Stomach (tissue), 8 donors: ENCODE measurements at regions not wholly inside any gene's neighbourhood (a gene's known extent, or its start where the extent isn't known, plus 50 kb on each side); places are given as distances from the start of the nearest gene placed in this dataset.

Experiments used
- DNase-seq, 2 donors: peaks; one replicate each; pipeline versions ENCODE4 v3.0.0 to v3.0.0-alpha.2; 2013 to 2019
- H3K27ac ChIP-seq, 5 donors: fragments of 200-600 bp in 4 of 5; sonication (generic) in 4 of 5; one replicate each; pipeline ENCODE4 v1.5.1; 2013 to 2019; ENCODE audit warnings: mild to moderate bottlenecking in 1 of 5, moderate library complexity in 1 of 5
- H3K27me3 ChIP-seq, 3 donors: fragments of 200-600 bp; sonication (generic); one replicate each; pipeline ENCODE4 v1.5.1; 2017 to 2019; ENCODE audit warnings: mixed run types in 1 of 3
- H3K36me3 ChIP-seq, 4 donors: fragments of 200-600 bp; sonication (generic); 1 replicate in 3 of 4; 2 replicates in 1 of 4; pipeline ENCODE4 v1.5.1; 2016 to 2019
- H3K4me1 ChIP-seq, 4 donors: fragments of 200-600 bp; sonication (generic); one replicate each; pipeline ENCODE4 v1.5.1; 2016 to 2019
- H3K4me3 ChIP-seq, 4 donors: fragments of 200-600 bp; sonication (generic) in 3 of 4; one replicate each; pipeline ENCODE4 v1.5.1; 2016 to 2019; ENCODE audit warnings: mild to moderate bottlenecking in 1 of 4
- H3K9me3 ChIP-seq, 4 donors: fragments of 200-600 bp; sonication (generic); one replicate each; pipeline ENCODE4 v1.5.1; 2016 to 2019
- CTCF ChIP-seq, 7 experiments: fragments of 450-650 bp in 4 of 7; fragments of 200-600 bp in 3 of 7; sonication (generic) in 3 of 7; IDR thresholded peaks; one replicate each; pipeline ENCODE4 v1.5.1; 2016 to 2019; ENCODE audit warnings: antibody characterized with exemption in 7 of 7, control low read depth in 2 of 7, mild to moderate bottlenecking in 1 of 7
- EP300 ChIP-seq: sonication (generic); formaldehyde crosslinking; IDR thresholded peaks from one replicate; pipeline ENCODE4 v1.6.1; 2017; ENCODE audit warnings: antibody characterized with exemption
- POLR2A ChIP-seq, 4 donors: fragments of 450-650 bp; IDR thresholded peaks; one replicate each; pipeline ENCODE4 v1.6.1; 2016; ENCODE audit warnings: antibody characterized with exemption in 4 of 4, control low read depth in 2 of 4, mild to moderate bottlenecking in 1 of 4, moderate library complexity in 1 of 4
- POLR2AphosphoS5 ChIP-seq, 3 donors: sonication (generic); formaldehyde crosslinking; IDR thresholded peaks; one replicate each; pipeline ENCODE4 v1.6.1; 2016; ENCODE audit warnings: antibody characterized with exemption in 3 of 3
- WGBS, 5 donors: extraction: QIAGEN DNeasy Blood & Tissue Kit in 3 of 5; methylation state at CpG; one replicate each; pipeline versions ENCODE4 v1.1.5 to v1.1.7; 2013 to 2018; 5-methylcytosine and 5-hydroxymethylcytosine counted together
- intact Hi-C: fragments of 100-400 bp; cut with DNase I; formaldehyde crosslinking; loops from one replicate; pipeline ENCODE4 v1.15.1; 2023; ENCODE audit warnings: low total_unique reads
- donor health status: healthy with polysubstance abuse.
- donor health status: Bipolar disorder and iron deficiency.
- donor health status: healthy.

- H3K27ac ChIP-seq, result no peak overlapping the region
- no peak for TF ChIP-seq POLR2AphosphoS5 (IDR thresholded peaks at IDR 0.05)
- TF ChIP-seq CTCF (IDR thresholded peaks at IDR 0.05), result peak in 5 of 7 experiments; percentile 33 to 62 (median 48)
- intact Hi-C loops, result no loop called here
- DNase-seq, result peak; percentile 52 to 77
- H3K4me1 ChIP-seq, result no peaks in the 10 kb centered on the region
- no peaks in the 10 kb centered on the region for H3K36me3 ChIP-seq
- H3K4me3 ChIP-seq, result no peak overlapping the region
- WGBS, 5 donors, result 25 to 36% (median 27%) methylated on average over 7 to 11 of the region's 11 CpGs
- H3K27me3 ChIP-seq, result peaks cover 0 to 42% (median 3%) of the 10 kb centered on the region in 3 donors
- peaks cover 0 to 8% (median 5%) of the 10 kb centered on the region in 4 donors for H3K9me3 ChIP-seq
Observed at GRCh38 chr11:116641561-116642045, 131.2 kb downstream of the BUD13 start.

DNA sequence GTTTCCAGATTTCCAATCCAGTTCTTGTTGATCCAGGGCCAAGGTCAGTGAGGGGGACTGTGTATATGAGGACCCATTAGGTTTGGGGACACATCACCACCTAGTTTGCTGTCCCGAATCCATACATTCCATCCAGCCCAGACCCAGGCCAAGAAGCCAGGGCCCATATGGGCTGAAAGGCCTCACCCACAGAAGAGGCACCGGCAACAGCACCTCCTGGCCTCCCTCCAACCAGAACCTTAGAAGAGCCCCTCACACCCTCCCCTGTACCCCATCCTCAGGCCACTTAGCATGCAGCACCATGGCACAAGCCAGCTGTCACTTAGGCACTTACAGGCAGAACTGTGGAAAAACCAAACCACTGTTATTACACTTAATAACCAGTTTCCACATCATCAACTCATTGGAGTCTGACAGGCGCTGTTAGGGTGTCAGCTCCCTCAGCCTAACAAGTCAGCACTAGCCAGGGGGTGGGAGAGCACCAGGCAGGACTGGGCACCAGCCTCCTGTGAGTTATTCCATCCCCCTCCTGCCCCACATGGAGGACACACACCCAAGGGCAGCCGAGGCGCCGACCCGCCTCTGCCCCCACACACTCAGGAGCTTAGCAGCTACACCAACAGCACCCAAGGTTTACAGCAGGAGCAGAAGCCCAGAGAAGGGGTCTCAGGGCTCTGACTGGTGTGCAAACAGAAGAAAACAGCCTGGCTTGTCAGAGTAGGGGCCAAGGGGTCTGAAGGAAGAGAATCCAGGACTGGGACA lies 132.0 kb downstream of the BUD13 start:
- Histone ChIP-seq H3K4me1 (no peaks in the 10 kb centered on the region), H3K9me3 (peaks cover 0 to 2% (median 2%) of the 10 kb centered on the region in 4 donors), H3K36me3 (no peaks in the 10 kb centered on the region), H3K27ac (no peak overlapping the region), H3K27me3 (peaks cover 0 to 50% (median 3%) of the 10 kb centered on the region in 3 donors), H3K4me3 (no peak overlapping the region)
- TF ChIP-seq POLR2AphosphoS5 (IDR thresholded peaks at IDR 0.05) (no peak), EP300 (no peak), POLR2A (IDR thresholded peaks at IDR 0.05) (no peak), CTCF (IDR thresholded peaks at IDR 0.05) (no peak)
- intact Hi-C loops, result no loop called here
- DNase-seq, result no peak
- WGBS, 5 donors, result 81 to 93% (median 86%) methylated on average over 3 to 7 of the region's 7 CpGs

GRCh38 chr11:116638463-116638862 lies 134.3 kb downstream of the BUD13 start:
- intact Hi-C loops, result no loop called here

DNA sequence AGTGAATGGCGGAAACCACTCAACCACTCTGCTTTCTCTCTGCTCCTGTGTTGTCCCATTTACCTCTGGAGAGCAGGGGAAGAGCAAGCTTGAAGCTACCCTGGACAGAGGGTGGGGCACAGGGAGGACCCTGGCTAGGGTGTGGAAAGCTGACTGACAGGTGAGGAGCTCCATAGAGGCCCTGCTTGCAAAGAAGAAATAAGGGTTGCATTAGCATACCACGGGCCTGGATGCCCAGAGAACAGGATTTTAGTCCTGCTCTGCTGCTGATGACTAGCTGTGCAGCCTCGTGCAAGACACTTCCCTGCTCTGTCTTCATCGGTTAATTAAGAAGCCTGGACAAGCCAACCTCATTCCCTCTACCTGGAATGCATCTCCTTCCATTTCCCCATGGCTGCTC lies 135.0 kb downstream of the BUD13 start:
- DNase-seq, result no peak
- TF ChIP-seq EP300 (no peak), CTCF (IDR thresholded peaks at IDR 0.05) (no peak), POLR2A (IDR thresholded peaks at IDR 0.05) (no peak), POLR2AphosphoS5 (IDR thresholded peaks at IDR 0.05) (no peak)
- H3K27me3 ChIP-seq, result peaks cover 0 to 31% (median 3%) of the 10 kb centered on the region in 3 donors
- H3K36me3 ChIP-seq, result no peaks in the 10 kb centered on the region
- intact Hi-C loops, result no loop called here
- 56 to 79% (median 73%) methylated on average over 4 of the region's 4 CpGs for WGBS, 5 donors
- H3K4me3 ChIP-seq, result no peak overlapping the region
- no peaks in the 10 kb centered on the region for H3K4me1 ChIP-seq
- H3K27ac ChIP-seq, result no peak overlapping the region
- peaks cover 0 to 10% (median 3%) of the 10 kb centered on the region in 4 donors for H3K9me3 ChIP-seq

More at GRCh38 chr11:116638463-116638862, 134.3 kb downstream of the BUD13 start:
- no peak for DNase-seq
- Histone ChIP-seq H3K27me3 (peaks cover 0 to 35% (median 3%) of the 10 kb centered on the region in 3 donors), H3K27ac (no peak overlapping the region), H3K36me3 (no peaks in the 10 kb centered on the region), H3K9me3 (peaks cover 0 to 10% (median 3%) of the 10 kb centered on the region in 4 donors), H3K4me1 (no peaks in the 10 kb centered on the region), H3K4me3 (no peak overlapping the region)
- WGBS, 5 donors, result 82 to 89% (median 84%) methylated on average over 6 of the region's 6 CpGs
- TF ChIP-seq CTCF (IDR thresholded peaks at IDR 0.05) (no peak), EP300 (no peak), POLR2A (IDR thresholded peaks at IDR 0.05) (no peak), POLR2AphosphoS5 (IDR thresholded peaks at IDR 0.05) (no peak)
